ENCODE measurements at regions not wholly inside any gene's neighbourhood (a gene's known extent, or its start where the extent isn't known, plus 50 kb on each side); places are given as distances from the start of the nearest gene placed in this dataset.

GRCh38 chr9:93815135-93815534 lies 140.0 kb downstream of the BARX1 start:
- POLR2A ChIA-PET = no interaction called here
- no peaks in the 10 kb centered on the region for H3K4me1 ChIP-seq (ENCODE audit: control insufficient read depth, insufficient read depth, low read length)
- CTCF ChIA-PET = no interaction called here

GRCh38 chr9:93814077-93814956 lies 140.8 kb downstream of the BARX1 start:
- no peaks in the 10 kb centered on the region for H3K36me3 ChIP-seq (ENCODE audit: control insufficient read depth, insufficient read depth, low read length)
- TF ChIP-seq TCF7L2 (IDR thresholded peaks at IDR 0.05; ENCODE audit: low read depth, low read length) (no peak), SIN3A (IDR thresholded peaks at IDR 0.05; ENCODE audit: borderline replicate concordance, insufficient read depth, low read depth, low read length) (no peak), REST (IDR thresholded peaks at IDR 0.05; ENCODE audit: insufficient read depth in 1 of 2, low read depth in 2 of 2, low read length in 1 of 2) (no peak), CTCF (IDR thresholded peaks at IDR 0.05) (no peak), POLR2AphosphoS5 (IDR thresholded peaks at IDR 0.05; ENCODE audit: low read depth, low read length) (no peak)
- ChIA-PET POLR2A (no interaction called here), CTCF (no interaction called here)
- H3K4me3 ChIP-seq (ENCODE audit: low read depth in 2 of 2, low read length in 2 of 2) = no peak overlapping the region
- intact Hi-C loops (cut with micrococcal nuclease; ENCODE audit: unreplicated experiment) = no loop called here
- BruUV-seq (replicated peaks) = no TSS peak
- no peaks in the 10 kb centered on the region for H3K4me1 ChIP-seq (ENCODE audit: control insufficient read depth, insufficient read depth, low read length)
- peaks cover 2% of the 10 kb centered on the region; the same call in 1 of the 2 replicates for H3K27me3 ChIP-seq (ENCODE audit: control insufficient read depth, insufficient read depth, low read length)
- H3K27ac ChIP-seq (ENCODE audit: low read length) = no peak overlapping the region
- no peaks in the 10 kb centered on the region for H3K9me3 ChIP-seq (ENCODE audit: control insufficient read depth, insufficient read depth, low read depth, low read length)
- ATAC-seq (peak; percentile 73), DNase-seq (ENCODE audit: low read depth, low spot score) (no peak)
- in situ Hi-C loops (cut with HindIII; ENCODE audit: low pct_unique_long_range_greater_than_20kb, low sequenced_read_pairs) = no loop called here

More at GRCh38 chr9:93815135-93815534, 140.0 kb downstream of the BARX1 start:
- peaks cover 2% of the 10 kb centered on the region; the same call in 1 of the 2 replicates for H3K27me3 ChIP-seq (ENCODE audit: control insufficient read depth, insufficient read depth, low read length)
- in situ Hi-C loops (cut with HindIII; ENCODE audit: low pct_unique_long_range_greater_than_20kb, low sequenced_read_pairs) = no loop called here
- H3K36me3 ChIP-seq (ENCODE audit: control insufficient read depth, insufficient read depth, low read length) = no peaks in the 10 kb centered on the region
- H3K4me3 ChIP-seq (ENCODE audit: low read depth in 2 of 2, low read length in 2 of 2) = no peak overlapping the region
- ATAC-seq (no peak), DNase-seq (ENCODE audit: low read depth, low spot score) (no peak)
- no peaks in the 10 kb centered on the region for H3K9me3 ChIP-seq (ENCODE audit: control insufficient read depth, insufficient read depth, low read depth, low read length)
- intact Hi-C loops (cut with micrococcal nuclease; ENCODE audit: unreplicated experiment) = no loop called here
- no peak for TF ChIP-seq SIN3A (IDR thresholded peaks at IDR 0.05; ENCODE audit: borderline replicate concordance, insufficient read depth, low read depth, low read length)
- no peak for TF ChIP-seq TCF7L2 (IDR thresholded peaks at IDR 0.05; ENCODE audit: low read depth, low read length)
- TF ChIP-seq POLR2AphosphoS5 (IDR thresholded peaks at IDR 0.05; ENCODE audit: low read depth, low read length) = no peak
- TF ChIP-seq REST (IDR thresholded peaks at IDR 0.05; ENCODE audit: insufficient read depth in 1 of 2, low read depth in 2 of 2, low read length in 1 of 2) = no peak
- no peak for TF ChIP-seq CTCF (IDR thresholded peaks at IDR 0.05)
- no peak overlapping the region for H3K27ac ChIP-seq (ENCODE audit: low read length)
- BruUV-seq (replicated peaks) = no TSS peak

All from Panc1 (cell line).